Tibial nerve (tissue), 4 donors: ENCODE measurements at regions not wholly inside any gene's neighbourhood (a gene's known extent, or its start where the extent isn't known, plus 50 kb on each side); places are given as distances from the start of the nearest gene placed in this dataset.

Source experiments
- EP300 ChIP-seq, 2 donors: sonication (generic); formaldehyde crosslinking; IDR thresholded peaks; one replicate each; pipeline ENCODE4 v1.6.1; 2017; ENCODE audit warnings: antibody characterized with exemption in 2 of 2, mild to moderate bottlenecking in 1 of 2
- POLR2A ChIP-seq, 2 donors: fragments of 450-650 bp; IDR thresholded peaks; one replicate each; pipeline ENCODE4 v1.6.1; 2017; ENCODE audit warnings: antibody characterized with exemption in 2 of 2, mild to moderate bottlenecking in 2 of 2, moderate library complexity in 2 of 2
- TF ChIP-seq, protein P1 (sequence below), 5 experiments: fragments of 200-600 bp in 3 of 5; fragments of 450-650 bp in 2 of 5; sonication (generic) in 3 of 5; IDR thresholded peaks; one replicate each; pipeline ENCODE4 v1.5.1; 2016 to 2019; ENCODE audit warnings: antibody characterized with exemption in 5 of 5, mild to moderate bottlenecking in 3 of 5, moderate library complexity in 2 of 5

DNA sequence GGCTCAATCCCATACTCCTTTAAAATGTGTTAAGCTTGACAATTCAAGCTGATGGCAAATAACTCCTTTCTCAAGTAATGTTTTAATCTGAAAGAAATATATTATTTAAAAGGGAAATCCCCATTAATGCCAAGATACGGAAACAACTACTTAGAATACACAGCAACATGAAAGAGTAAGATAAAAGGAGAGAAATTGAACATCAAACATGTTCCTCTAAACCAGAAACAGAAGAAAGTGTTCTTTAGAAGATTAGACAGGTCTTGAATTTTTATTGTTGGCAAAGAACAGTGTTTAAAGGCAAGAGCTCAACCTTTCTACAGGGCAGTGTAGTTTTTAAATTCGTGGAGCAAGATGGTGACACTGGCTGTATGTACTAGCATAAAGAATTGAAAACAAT lies 105.8 kb upstream of the NRIP1 start:
- TF ChIP-seq, protein P1, sequence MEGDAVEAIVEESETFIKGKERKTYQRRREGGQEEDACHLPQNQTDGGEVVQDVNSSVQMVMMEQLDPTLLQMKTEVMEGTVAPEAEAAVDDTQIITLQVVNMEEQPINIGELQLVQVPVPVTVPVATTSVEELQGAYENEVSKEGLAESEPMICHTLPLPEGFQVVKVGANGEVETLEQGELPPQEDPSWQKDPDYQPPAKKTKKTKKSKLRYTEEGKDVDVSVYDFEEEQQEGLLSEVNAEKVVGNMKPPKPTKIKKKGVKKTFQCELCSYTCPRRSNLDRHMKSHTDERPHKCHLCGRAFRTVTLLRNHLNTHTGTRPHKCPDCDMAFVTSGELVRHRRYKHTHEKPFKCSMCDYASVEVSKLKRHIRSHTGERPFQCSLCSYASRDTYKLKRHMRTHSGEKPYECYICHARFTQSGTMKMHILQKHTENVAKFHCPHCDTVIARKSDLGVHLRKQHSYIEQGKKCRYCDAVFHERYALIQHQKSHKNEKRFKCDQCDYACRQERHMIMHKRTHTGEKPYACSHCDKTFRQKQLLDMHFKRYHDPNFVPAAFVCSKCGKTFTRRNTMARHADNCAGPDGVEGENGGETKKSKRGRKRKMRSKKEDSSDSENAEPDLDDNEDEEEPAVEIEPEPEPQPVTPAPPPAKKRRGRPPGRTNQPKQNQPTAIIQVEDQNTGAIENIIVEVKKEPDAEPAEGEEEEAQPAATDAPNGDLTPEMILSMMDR (IDR thresholded peaks at IDR 0.05) = no peak
- TF ChIP-seq POLR2A (IDR thresholded peaks at IDR 0.05) (no peak), EP300 (IDR thresholded peaks at IDR 0.05) (no peak)
